AG09319 (cell line): ENCODE measurements at regions not wholly inside any gene's neighbourhood (a gene's known extent, or its start where the extent isn't known, plus 50 kb on each side); places are given as distances from the start of the nearest gene placed in this dataset.

ENCODE experiments used
- DNase-seq: peaks from one replicate; pipeline ENCODE4 v3.0.0-alpha.2; 2010; ENCODE audit warnings: low read depth; ENCODE audit errors: extremely low read depth
- CTCF ChIP-seq: IDR thresholded peaks from 2 replicates; pipeline ENCODE4 v1.5.1; 2011; ENCODE audit warnings: low read depth, mild to moderate bottlenecking, inconsistent platforms, low read length, moderate library complexity

GRCh38 chr15:25931851-25932250, 68.7 kb upstream of the ATP10A start:
- no peak for DNase-seq

GRCh38 chr15:25930931-25931330, 67.8 kb upstream of the ATP10A start:
- no peak for TF ChIP-seq CTCF
- DNase-seq: no peak

More at GRCh38 chr15:25931851-25932250, 68.7 kb upstream of the ATP10A start:
- TF ChIP-seq CTCF: no peak
